SK-N-SH treated with all-trans-retinoic acid at 6 μM for 48 hours (cell line): ENCODE measurements at regions not wholly inside any gene's neighbourhood (a gene's known extent, or its start where the extent isn't known, plus 50 kb on each side); places are given as distances from the start of the nearest gene placed in this dataset.

Experiments used
- ATAC-seq: fragments of 200-7000 bp; cut with Tn5 transposase; 3 replicates; pipeline ENCODE4 v1.9.1; 2020; ENCODE audit warnings: mild to moderate bottlenecking, moderate library complexity
- ARNTL ChIP-seq: fragments of 450-650 bp; formaldehyde crosslinking; IDR thresholded peaks from 2 replicates; pipeline ENCODE4 v1.5.0; 2020; ENCODE audit warnings: low read depth, mild to moderate bottlenecking, moderate library complexity, borderline replicate concordance
- BACH2 ChIP-seq: fragments of 250-450 bp; sonication (Bioruptor Pico); IDR thresholded peaks from 2 replicates; pipeline ENCODE4 v1.9.0; 2021; ENCODE audit warnings: mild to moderate bottlenecking, borderline replicate concordance
- CSDC2 ChIP-seq: fragments of 250-450 bp; sonication (Bioruptor Pico); IDR thresholded peaks from 2 replicates; pipeline ENCODE4 v1.5.0; 2020; ENCODE audit warnings: mild to moderate bottlenecking, moderate library complexity
- ESRRG ChIP-seq: fragments of 250-450 bp; sonication (Bioruptor Pico); IDR thresholded peaks from 2 replicates; pipeline ENCODE4 v1.6.1; 2021; ENCODE audit warnings: mild to moderate bottlenecking
- GLIS3 ChIP-seq: fragments of 250-450 bp; sonication (Bioruptor Pico); IDR thresholded peaks from 2 replicates; pipeline ENCODE4 v1.5.0; 2020; ENCODE audit warnings: mild to moderate bottlenecking, moderate library complexity
- ISL1 ChIP-seq: fragments of 250-450 bp; sonication (Bioruptor Pico); IDR thresholded peaks from 2 replicates; pipeline ENCODE4 v2.1.2; 2022; ENCODE audit warnings: mild to moderate bottlenecking, moderate library complexity
- OSR1 ChIP-seq: fragments of 250-450 bp; sonication (Bioruptor Pico); IDR thresholded peaks from 2 replicates; pipeline ENCODE4 v1.8.0; 2022; ENCODE audit warnings: moderate library complexity, mild to moderate bottlenecking, inconsistent platforms
- SNAI2 ChIP-seq: fragments of 250-450 bp; sonication (Bioruptor Pico); IDR thresholded peaks from 2 replicates; pipeline ENCODE4 v1.5.0; 2020; ENCODE audit warnings: mild to moderate bottlenecking, moderate library complexity
- TCF4 ChIP-seq: fragments of 250-450 bp; sonication (Bioruptor Pico); IDR thresholded peaks from 2 replicates; pipeline ENCODE4 v1.8.0; 2021; ENCODE audit warnings: mild to moderate bottlenecking, moderate library complexity, borderline replicate concordance
- TOX ChIP-seq: fragments of 250-450 bp; sonication (Bioruptor Pico); IDR thresholded peaks from 2 replicates; pipeline ENCODE4 v1.8.0; 2021; ENCODE audit warnings: mild to moderate bottlenecking, moderate library complexity, borderline replicate concordance
- ZC3H10 ChIP-seq: fragments of 250-450 bp; sonication (Bioruptor Pico); IDR thresholded peaks from 2 replicates; pipeline ENCODE4 v1.5.1; 2021; ENCODE audit warnings: mild to moderate bottlenecking, moderate library complexity
- ZFP3 ChIP-seq: fragments of 250-450 bp; sonication (Bioruptor Pico); IDR thresholded peaks from 2 replicates; pipeline ENCODE4 v1.5.0; 2020; ENCODE audit warnings: mild to moderate bottlenecking, moderate library complexity
- ZFP30 ChIP-seq: fragments of 450-650 bp; formaldehyde crosslinking; IDR thresholded peaks from 2 replicates; pipeline ENCODE4 v1.5.0; 2022; ENCODE audit warnings: mild to moderate bottlenecking, moderate library complexity
- ZNF565 ChIP-seq: fragments of 450-650 bp; formaldehyde crosslinking; conservative IDR thresholded peaks from 2 replicates; pipeline ENCODE4 v1.5.0; 2020; ENCODE audit warnings: low read depth, mild to moderate bottlenecking, moderate library complexity
- ZNF70 ChIP-seq: fragments of 450-650 bp; formaldehyde crosslinking; IDR thresholded peaks from 2 replicates; pipeline ENCODE4 v1.5.0; 2020; ENCODE audit warnings: mild to moderate bottlenecking, moderate library complexity
- ZNF8 ChIP-seq: fragments of 450-650 bp; formaldehyde crosslinking; IDR thresholded peaks from 2 replicates; pipeline ENCODE4 v1.5.0; 2020; ENCODE audit warnings: mild to moderate bottlenecking, moderate library complexity
- TF ChIP-seq, protein P1 (sequence below): fragments of 250-450 bp; sonication (Bioruptor Pico); IDR thresholded peaks from 2 replicates; pipeline ENCODE4 v1.5.1; 2021; ENCODE audit warnings: mild to moderate bottlenecking, moderate library complexity
- TF ChIP-seq, protein P2 (sequence below): fragments of 250-450 bp; sonication (Bioruptor Pico); IDR thresholded peaks from 2 replicates; pipeline ENCODE4 v1.8.0; 2020; ENCODE audit warnings: mild to moderate bottlenecking, moderate library complexity, borderline replicate concordance
- TF ChIP-seq, protein P3 (sequence below): fragments of 250-450 bp; sonication (Bioruptor Pico); IDR thresholded peaks from 2 replicates; pipeline ENCODE4 v1.5.0; 2020; ENCODE audit warnings: mild to moderate bottlenecking, moderate library complexity
- TF ChIP-seq, protein P4 (sequence below): fragments of 250-450 bp; sonication (Bioruptor Pico); IDR thresholded peaks from 2 replicates; pipeline ENCODE4 v1.8.0; 2021; ENCODE audit warnings: low read depth, mild to moderate bottlenecking, moderate library complexity, borderline replicate concordance
- TF ChIP-seq, protein P5 (sequence below): fragments of 250-450 bp; sonication (Bioruptor Pico); IDR thresholded peaks from 2 replicates; pipeline ENCODE4 v1.5.1; 2020; ENCODE audit warnings: low read depth, mild to moderate bottlenecking, moderate library complexity

DNA sequence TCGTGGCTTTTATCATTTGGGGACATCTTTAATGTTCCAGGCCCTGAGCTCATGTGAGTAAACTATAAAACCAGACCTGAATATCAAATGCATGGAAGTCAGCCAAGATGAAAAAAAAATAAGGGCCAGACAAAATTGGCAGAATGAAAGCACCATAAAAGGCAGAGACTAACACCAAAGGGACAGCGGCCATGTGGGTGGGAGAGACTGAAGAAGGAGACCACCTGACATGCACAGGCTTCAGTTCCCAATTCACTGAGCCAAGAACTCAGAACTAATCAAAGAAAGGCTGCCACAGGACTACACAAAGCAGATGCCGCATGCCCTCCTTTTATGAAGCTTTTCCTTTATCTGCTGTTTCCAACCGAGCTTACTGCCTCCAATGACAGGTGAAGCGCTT is 267.1 kb downstream of the RAD51AP2 start:
- no peak for ATAC-seq
- TF ChIP-seq ZNF8 (CRISPR knock-in tag) (no peak), SNAI2 (CRISPR knock-in tag) (no peak), ISL1 (no peak), ZNF565 (CRISPR knock-in tag) (no peak), OSR1 (CRISPR knock-in tag) (no peak), ARNTL (CRISPR knock-in tag) (no peak), ZFP3 (CRISPR knock-in tag) (no peak), TCF4 (CRISPR knock-in tag) (no peak), CSDC2 (CRISPR knock-in tag) (no peak), BACH2 (CRISPR knock-in tag) (no peak), ZNF70 (no peak)
- TF ChIP-seq, protein P1, sequence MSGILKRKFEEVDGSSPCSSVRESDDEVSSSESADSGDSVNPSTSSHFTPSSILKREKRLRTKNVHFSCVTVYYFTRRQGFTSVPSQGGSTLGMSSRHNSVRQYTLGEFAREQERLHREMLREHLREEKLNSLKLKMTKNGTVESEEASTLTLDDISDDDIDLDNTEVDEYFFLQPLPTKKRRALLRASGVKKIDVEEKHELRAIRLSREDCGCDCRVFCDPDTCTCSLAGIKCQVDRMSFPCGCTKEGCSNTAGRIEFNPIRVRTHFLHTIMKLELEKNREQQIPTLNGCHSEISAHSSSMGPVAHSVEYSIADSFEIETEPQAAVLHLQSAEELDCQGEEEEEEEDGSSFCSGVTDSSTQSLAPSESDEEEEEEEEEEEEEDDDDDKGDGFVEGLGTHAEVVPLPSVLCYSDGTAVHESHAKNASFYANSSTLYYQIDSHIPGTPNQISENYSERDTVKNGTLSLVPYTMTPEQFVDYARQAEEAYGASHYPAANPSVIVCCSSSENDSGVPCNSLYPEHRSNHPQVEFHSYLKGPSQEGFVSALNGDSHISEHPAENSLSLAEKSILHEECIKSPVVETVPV = no peak

DNA sequence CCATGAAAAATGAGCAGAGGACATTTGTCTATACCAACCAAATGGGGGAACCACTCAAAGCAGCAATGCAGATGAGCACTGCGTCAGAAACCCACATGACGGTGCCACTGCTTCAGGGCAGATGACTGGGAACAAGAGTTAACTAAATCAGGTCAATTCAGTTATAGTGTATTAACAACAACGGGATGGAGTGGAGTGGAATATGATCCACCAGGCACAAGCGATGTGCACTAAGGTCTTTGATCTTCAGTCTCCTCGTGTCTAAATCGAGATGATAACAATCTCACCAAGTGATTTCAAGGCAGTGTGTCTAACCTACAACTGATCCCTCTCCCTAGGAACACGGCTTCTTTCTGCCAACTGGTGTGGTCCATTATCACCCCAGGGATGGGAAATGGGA is 269.0 kb downstream of the RAD51AP2 start:
- TF ChIP-seq ARNTL (CRISPR knock-in tag) = no peak
- TF ChIP-seq BACH2 (CRISPR knock-in tag) = no peak
- TF ChIP-seq ESRRG (CRISPR knock-in tag) = no peak
- TF ChIP-seq, protein P2, sequence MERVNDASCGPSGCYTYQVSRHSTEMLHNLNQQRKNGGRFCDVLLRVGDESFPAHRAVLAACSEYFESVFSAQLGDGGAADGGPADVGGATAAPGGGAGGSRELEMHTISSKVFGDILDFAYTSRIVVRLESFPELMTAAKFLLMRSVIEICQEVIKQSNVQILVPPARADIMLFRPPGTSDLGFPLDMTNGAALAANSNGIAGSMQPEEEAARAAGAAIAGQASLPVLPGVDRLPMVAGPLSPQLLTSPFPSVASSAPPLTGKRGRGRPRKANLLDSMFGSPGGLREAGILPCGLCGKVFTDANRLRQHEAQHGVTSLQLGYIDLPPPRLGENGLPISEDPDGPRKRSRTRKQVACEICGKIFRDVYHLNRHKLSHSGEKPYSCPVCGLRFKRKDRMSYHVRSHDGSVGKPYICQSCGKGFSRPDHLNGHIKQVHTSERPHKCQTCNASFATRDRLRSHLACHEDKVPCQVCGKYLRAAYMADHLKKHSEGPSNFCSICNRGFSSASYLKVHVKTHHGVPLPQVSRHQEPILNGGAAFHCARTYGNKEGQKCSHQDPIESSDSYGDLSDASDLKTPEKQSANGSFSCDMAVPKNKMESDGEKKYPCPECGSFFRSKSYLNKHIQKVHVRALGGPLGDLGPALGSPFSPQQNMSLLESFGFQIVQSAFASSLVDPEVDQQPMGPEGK = no peak
- TF ChIP-seq TOX (CRISPR knock-in tag) = no peak
- TF ChIP-seq, protein P3, sequence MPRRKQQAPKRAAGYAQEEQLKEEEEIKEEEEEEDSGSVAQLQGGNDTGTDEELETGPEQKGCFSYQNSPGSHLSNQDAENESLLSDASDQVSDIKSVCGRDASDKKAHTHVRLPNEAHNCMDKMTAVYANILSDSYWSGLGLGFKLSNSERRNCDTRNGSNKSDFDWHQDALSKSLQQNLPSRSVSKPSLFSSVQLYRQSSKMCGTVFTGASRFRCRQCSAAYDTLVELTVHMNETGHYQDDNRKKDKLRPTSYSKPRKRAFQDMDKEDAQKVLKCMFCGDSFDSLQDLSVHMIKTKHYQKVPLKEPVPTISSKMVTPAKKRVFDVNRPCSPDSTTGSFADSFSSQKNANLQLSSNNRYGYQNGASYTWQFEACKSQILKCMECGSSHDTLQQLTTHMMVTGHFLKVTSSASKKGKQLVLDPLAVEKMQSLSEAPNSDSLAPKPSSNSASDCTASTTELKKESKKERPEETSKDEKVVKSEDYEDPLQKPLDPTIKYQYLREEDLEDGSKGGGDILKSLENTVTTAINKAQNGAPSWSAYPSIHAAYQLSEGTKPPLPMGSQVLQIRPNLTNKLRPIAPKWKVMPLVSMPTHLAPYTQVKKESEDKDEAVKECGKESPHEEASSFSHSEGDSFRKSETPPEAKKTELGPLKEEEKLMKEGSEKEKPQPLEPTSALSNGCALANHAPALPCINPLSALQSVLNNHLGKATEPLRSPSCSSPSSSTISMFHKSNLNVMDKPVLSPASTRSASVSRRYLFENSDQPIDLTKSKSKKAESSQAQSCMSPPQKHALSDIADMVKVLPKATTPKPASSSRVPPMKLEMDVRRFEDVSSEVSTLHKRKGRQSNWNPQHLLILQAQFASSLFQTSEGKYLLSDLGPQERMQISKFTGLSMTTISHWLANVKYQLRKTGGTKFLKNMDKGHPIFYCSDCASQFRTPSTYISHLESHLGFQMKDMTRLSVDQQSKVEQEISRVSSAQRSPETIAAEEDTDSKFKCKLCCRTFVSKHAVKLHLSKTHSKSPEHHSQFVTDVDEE (CRISPR knock-in tag) = no peak
- TF ChIP-seq ZNF8 (CRISPR knock-in tag) = no peak
- TF ChIP-seq, protein P4, sequence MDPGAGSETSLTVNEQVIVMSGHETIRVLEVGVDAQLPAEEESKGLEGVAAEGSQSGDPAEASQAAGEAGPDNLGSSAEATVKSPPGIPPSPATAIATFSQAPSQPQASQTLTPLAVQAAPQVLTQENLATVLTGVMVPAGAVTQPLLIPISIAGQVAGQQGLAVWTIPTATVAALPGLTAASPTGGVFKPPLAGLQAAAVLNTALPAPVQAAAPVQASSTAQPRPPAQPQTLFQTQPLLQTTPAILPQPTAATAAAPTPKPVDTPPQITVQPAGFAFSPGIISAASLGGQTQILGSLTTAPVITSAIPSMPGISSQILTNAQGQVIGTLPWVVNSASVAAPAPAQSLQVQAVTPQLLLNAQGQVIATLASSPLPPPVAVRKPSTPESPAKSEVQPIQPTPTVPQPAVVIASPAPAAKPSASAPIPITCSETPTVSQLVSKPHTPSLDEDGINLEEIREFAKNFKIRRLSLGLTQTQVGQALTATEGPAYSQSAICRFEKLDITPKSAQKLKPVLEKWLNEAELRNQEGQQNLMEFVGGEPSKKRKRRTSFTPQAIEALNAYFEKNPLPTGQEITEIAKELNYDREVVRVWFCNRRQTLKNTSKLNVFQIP (CRISPR knock-in tag) = no peak
- no peak for TF ChIP-seq ZNF70
- TF ChIP-seq, protein P5, sequence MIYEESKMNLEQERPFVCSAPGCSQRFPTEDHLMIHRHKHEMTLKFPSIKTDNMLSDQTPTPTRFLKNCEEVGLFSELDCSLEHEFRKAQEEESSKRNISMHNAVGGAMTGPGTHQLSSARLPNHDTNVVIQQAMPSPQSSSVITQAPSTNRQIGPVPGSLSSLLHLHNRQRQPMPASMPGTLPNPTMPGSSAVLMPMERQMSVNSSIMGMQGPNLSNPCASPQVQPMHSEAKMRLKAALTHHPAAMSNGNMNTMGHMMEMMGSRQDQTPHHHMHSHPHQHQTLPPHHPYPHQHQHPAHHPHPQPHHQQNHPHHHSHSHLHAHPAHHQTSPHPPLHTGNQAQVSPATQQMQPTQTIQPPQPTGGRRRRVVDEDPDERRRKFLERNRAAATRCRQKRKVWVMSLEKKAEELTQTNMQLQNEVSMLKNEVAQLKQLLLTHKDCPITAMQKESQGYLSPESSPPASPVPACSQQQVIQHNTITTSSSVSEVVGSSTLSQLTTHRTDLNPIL (CRISPR knock-in tag) = no peak
- no peak for TF ChIP-seq ZFP3 (CRISPR knock-in tag)
- TF ChIP-seq GLIS3 (CRISPR knock-in tag) = no peak
- no peak for TF ChIP-seq ZC3H10 (CRISPR knock-in tag)
- TF ChIP-seq ISL1 = no peak
- TF ChIP-seq ZFP30 = no peak
- TF ChIP-seq ZNF565 (CRISPR knock-in tag) = no peak
- TF ChIP-seq, all 23 proteins: peak for 0
- ATAC-seq = no peak

DNA sequence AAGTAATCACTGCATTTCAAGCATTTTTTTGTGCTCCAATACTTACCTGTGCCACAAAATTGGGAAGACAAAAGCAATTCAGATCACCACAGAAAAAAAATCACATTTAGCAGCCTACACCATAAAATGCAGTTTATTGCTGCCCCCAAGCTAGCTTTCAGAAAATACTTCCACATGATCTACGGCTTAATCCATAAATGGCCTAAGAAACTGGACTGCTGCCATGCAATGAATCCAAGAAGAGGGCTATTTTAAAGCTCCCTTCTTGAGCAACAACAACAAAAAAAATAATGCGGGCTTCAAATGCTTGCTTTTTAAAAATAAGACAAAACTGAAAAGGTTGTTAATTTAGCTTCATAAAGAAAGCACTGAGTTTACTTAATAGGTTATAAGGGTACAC is 272.3 kb downstream of the RAD51AP2 start:
- TF ChIP-seq BACH2 (CRISPR knock-in tag) (no peak), ESRRG (CRISPR knock-in tag) (no peak), ZFP3 (CRISPR knock-in tag) (no peak), ISL1 (no peak), ZNF70 (no peak), TOX (CRISPR knock-in tag) (no peak), SNAI2 (CRISPR knock-in tag) (no peak), ZNF565 (CRISPR knock-in tag) (no peak), TCF4 (CRISPR knock-in tag) (no peak), CSDC2 (CRISPR knock-in tag) (no peak)
- TF ChIP-seq, protein P4 (CRISPR knock-in tag) = no peak
- TF ChIP-seq, protein P2 = no peak
- no peak for ATAC-seq
